Fibroblast of skin of scalp (primary cell): ENCODE measurements at regions not wholly inside any gene's neighbourhood (a gene's known extent, or its start where the extent isn't known, plus 50 kb on each side); places are given as distances from the start of the nearest gene placed in this dataset.
"Not testable (repeated sequence)": the region's sequence is repeated elsewhere in the genome, so short reads cannot be mapped to it uniquely, and the experiment has no call there.

ENCODE experiments used
- DNase-seq: peaks from one replicate; pipeline ENCODE4 v3.0.0-alpha.2; 2013

DNA sequence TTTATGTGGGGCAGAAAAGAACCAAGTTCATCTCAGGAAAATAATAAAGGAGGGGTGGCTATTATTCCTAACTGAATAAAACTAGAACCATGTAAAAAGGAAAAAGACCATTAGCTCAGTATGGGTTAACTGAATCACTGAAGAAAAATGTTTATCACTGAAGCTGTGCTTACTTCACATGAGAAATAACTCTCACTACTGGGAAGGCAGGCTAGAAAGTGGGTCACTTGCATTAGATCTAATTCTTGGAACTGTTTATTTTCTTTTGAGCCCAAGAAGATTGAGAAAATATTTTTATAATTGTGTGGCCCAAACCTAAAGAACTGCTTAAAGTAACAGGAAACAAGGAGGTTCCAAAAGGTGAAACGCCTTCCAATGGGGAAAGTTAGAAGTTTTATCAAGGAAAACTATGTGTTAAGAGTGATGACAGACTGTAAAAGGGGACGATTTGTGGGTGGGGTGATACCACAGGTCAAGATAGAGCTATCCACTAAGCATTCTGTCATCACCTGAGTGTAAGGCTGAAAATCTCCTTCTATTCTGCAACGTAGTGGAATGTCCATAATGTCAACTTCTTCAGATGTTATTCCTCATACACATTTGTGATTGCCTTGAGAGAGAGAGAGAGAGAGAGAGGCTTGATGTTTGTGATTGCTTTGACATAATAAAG lies 1083.5 kb downstream of the PCDH7 start:
- DNase-seq: peak; percentile 10

GRCh38 chr4:31807036-31807435 lies 1086.9 kb downstream of the PCDH7 start:
- DNase-seq: peak; percentile 1

GRCh38 chr4:31844350-31844749 lies 1124.2 kb downstream of the PCDH7 start:
- DNase-seq: no peak

- DNase-seq: no peak
These were observed 1131.8 kb downstream of the PCDH7 start for GRCh38 chr4:31851946-31852345.

GRCh38 chr4:31877429-31877828 lies 1157.3 kb downstream of the PCDH7 start:
- DNase-seq: no peak

DNA sequence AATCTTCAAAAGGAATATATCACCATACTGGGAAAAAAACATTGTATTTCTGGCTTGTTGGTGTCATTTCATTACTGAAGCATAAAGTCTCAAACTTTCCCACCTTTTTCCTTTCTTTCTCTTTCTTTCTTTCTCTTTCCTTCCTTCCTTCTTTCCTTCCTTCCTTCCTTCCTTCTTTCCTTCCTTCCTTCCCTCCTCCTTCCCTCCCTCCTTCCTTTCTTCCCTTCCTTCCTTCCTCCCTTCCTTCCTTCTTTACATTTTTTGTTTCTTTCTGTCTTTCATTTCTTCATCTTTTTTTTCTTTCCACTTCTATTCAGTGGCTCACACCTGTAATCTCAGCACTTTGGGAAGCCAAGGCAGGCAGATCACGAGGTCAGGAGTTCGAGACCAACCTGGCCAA lies 1160.7 kb downstream of the PCDH7 start:
- not testable (repeated sequence) for DNase-seq

- DNase-seq: no peak
These were observed 1176.2 kb downstream of the PCDH7 start for GRCh38 chr4:31896349-31896748.

DNA sequence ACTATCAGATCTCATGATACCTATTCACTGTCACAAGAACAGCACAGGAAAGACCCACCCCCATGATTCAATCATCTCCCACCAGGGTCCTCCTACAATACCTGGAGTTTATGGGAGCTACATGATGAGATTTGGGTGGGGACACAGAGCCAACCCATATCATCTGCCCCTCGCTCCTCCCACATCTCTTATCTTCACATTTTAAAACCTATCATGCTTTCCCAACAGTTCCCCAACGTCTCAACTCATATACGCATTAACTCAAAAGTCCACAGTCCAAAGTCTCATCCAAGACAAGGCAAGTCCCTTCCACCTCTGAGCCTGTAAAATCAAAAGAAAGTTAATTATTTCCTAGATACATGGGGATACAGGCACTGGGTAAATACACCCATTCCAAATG lies 1185.2 kb downstream of the PCDH7 start:
- DNase-seq: no peak

DNA sequence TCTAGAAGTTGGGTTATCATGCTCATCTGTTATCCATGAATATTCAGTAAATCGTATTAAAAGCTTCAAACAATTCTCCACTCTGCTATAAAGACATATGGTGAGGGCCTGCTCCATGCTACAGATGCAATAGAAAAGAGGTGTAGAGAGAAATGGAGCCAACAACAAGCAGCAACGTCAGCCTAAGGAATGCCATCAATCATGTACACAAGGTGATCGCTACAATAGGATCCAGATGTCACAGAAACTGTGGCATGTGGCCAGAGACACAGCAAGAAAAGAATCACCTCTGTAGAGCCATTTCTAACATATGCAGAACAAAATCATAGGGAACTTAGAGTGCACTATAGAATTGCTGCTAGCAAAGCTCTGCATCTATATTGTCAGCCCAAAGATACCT lies 1188.1 kb downstream of the PCDH7 start:
- no peak for DNase-seq

DNA sequence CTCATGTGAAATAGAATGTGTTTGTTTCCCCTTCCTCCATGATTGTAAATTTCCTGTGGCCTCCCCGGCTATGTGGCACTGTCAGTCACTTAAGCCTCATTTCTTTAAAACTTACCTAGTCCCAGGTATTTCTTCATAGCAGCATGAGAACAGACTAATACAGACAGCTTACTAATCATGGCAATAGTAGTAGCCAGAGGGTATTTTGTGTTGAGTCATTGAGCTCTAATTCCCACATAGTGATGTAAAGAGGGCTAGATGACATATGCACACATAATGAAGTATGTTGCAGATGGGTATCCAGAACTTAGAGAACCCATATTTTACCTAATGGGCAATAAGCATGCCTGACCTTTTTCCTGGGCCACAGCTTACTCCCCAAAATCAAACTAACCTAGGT lies 1197.2 kb downstream of the PCDH7 start:
- DNase-seq: no peak

DNA sequence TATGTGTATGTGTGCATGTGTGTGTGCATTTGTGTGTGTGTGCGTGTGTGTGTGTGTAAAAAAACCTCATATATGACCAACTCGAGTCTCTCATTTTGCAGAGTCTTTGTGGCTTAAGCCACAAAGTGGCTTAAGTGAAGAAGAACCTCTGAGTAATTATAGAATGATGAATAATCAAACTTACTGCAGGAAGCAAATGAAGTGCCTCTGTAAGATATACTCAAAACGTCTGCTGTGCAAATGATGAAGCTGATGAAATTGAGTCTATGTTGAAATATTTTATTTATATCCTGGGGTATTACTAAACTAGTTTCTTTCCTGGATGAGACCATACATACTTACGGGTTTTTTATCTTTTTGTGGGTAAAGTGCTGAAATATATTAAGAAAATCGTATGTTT lies 1198.7 kb downstream of the PCDH7 start:
- DNase-seq: peak; percentile 15

- DNase-seq: no peak
These were observed 1203.5 kb downstream of the PCDH7 start for GRCh38 chr4:31923634-31924033.

GRCh38 chr4:31929676-31930345 lies 1209.6 kb downstream of the PCDH7 start:
- DNase-seq: no peak

- DNase-seq: no peak
These were observed 1226.3 kb downstream of the PCDH7 start for GRCh38 chr4:31946456-31946855.

GRCh38 chr4:31947101-31947500 lies 1226.9 kb downstream of the PCDH7 start:
- DNase-seq: no peak

DNA sequence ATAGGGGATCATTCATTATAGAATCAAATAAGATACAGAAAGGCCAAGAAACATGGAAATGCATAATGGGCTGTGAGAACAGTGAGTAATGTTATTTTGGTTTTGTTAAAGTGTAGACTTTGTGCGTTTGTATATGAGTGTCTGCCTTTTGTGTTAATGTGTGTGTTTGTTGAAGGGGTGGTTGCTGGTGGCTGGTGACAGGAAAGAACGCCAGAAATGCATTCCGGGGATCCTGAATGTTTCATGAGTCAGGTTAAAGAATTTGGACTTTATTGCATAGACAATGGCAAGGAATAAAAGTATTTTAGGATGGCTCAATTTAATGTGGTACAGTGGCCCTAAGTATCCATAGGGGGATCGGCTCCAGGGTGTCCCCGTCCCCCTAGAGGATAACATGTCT lies 1228.9 kb downstream of the PCDH7 start:
- no peak for DNase-seq

DNA sequence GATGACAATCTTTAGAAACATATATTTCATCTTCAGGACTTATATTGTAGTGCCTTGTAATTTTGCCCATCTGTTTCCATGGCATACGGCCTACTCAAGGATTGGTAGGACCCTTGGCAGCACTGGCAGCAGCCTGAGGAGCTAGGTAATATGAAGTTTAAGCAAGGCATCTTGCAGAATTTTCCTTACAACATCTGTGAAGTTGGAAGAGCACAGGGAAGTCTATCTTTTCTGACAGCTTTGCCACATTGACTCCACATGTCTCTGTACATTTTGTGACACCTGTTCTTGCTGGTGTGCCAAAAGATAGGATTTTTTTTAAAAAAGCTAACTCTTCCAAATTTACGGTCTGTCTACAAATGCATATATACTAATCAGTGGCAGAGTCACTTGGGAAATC lies 1235.2 kb downstream of the PCDH7 start:
- no peak for DNase-seq

DNA sequence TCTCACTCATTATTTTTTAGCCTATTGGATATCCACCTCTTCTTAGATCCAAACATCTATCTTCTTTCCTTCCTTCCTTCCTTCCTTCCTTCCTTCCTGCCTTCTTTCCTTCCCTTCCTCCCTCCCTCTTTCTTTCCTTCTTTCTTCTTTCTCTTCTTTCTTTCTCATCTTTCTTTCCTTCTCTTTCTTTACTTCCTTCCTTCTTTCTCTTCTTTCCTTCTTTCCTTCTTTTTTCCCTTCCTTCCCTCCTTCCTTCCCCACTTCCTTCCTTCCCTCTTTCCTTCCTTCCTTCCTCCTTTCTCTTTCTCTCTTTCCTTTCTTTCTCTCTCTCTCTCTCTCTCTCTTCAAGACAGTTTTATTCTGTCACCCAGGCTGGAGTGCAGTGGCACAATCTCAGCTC lies 1239.8 kb downstream of the PCDH7 start:
- DNase-seq: no peak

DNA sequence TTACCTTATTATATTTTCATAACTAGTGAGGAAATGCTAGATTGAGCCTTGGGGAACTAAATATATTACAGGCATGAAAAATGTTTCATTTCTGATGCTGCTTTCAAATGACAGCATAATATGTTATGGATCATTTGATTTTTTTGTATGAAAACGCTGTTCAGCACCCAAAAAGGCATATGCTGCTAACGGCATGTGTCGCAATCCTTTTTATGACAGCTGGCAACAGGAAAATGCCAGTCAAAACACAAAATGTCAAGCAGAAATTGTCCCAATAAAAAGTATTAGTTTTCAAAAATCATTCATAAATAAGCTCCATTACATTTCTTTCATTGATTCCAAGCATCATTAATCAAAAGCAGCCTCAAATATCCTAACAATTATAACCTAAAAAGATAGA lies 1244.5 kb downstream of the PCDH7 start:
- DNase-seq: no peak

- DNase-seq: no peak
These were observed 1248.7 kb downstream of the PCDH7 start for GRCh38 chr4:31968842-31969241.

DNA sequence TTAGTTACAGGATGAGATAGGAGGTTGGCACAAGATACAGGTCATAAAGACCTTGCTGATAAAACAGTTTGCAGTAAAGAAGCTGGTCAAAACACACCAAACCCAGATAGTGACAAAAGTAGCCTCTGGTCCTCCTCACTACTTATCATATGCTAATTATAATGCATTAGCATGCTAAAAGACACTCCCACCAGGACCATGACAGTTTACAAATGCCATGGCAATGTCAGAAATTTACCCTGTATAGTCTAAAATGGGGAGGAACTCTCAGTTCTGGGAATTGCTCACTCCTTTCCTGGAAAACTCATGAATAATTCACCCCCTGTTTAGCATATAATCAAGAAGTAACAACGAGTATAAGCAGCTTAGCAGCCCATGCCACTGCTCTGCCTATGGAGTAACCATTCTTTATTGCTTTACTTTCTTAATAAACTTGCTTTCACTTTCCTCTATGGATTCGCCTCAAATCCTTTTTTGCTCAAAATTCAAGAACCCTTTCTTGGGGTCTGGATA lies 1254.4 kb downstream of the PCDH7 start:
- DNase-seq: no peak

DNA sequence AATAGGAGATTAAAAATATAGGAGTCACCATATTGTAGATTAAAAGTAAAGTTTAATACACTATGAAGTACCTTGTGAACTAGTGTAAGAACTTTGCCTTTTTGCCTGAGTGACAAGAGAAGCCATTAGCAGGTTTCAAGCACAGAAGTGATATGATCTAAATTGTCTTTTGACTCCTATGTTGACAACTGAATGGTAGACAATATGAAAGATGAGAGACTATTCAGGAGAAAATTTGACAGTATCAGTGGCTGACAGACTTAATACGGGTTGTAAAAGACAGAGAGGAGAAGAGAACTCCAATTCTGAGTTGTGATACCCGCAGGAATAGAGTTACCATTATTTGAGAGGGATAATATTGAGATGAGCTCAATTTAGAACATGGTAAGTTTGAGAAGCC lies 1259.8 kb downstream of the PCDH7 start:
- DNase-seq: no peak

DNA sequence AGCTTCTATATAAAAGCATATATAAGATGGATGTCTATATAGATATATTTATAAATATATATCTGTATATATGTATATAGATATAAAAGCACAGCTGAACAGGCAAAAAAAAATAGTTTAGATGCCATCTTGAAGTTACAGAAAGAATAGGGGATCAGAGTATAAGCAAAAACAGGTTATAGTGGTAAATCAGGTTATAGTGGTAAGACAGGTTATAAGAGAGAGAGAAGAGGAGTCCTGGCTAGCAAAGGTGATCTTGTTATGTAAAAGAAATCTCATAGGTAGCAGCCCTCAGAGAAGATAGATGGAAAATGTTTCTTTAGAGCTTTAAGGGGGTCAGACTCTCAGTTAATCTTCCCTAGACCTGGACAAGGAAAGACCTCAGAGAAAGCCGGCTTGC lies 1263.1 kb downstream of the PCDH7 start:
- DNase-seq: no peak

DNA sequence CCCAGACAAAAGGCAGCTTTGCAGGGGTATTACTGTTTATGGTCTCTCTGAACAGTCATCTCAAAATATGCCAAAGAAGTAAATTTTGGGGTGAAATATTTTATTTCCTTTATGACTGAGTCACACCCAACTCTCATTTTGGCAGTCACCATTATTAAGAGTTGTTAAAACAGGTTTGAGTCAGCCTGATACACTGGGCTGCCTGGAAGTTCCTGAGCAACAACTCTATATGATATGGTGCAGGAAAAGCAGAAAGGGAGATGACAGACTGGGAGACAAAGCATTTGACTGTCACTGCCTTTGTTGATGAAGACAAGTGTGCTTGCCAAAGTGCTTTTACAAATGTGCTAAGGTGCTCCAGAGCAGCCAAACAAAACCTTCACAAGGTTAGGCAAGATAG lies 1263.5 kb downstream of the PCDH7 start:
- no peak for DNase-seq

GRCh38 chr4:31984872-31985271 lies 1264.7 kb downstream of the PCDH7 start:
- no peak for DNase-seq
